Right ventricle myocardium inferior (tissue), 1 donor: ENCODE measurements at regions not wholly inside any gene's neighbourhood (a gene's known extent, or its start where the extent isn't known, plus 50 kb on each side); places are given as distances from the start of the nearest gene placed in this dataset.

Source experiments
- ATAC-seq: fragments of 200-7000 bp; cut with Tn5 transposase; one replicate; pipeline ENCODE4 v1.9.1; 2020; ENCODE audit warnings: mild to moderate bottlenecking, moderate library complexity
- DNase-seq: peaks from one replicate; pipeline ENCODE4 v3.0.0; 2021; ENCODE audit errors: missing footprints
- intact Hi-C: fragments of 100-400 bp; cut with DNase I; formaldehyde crosslinking; loops from one replicate; pipeline ENCODE4 v1.11.0; 2022
- donor health status: DM: no; HTN: yes; CAD: no; lungs with severe emphysema.

DNA sequence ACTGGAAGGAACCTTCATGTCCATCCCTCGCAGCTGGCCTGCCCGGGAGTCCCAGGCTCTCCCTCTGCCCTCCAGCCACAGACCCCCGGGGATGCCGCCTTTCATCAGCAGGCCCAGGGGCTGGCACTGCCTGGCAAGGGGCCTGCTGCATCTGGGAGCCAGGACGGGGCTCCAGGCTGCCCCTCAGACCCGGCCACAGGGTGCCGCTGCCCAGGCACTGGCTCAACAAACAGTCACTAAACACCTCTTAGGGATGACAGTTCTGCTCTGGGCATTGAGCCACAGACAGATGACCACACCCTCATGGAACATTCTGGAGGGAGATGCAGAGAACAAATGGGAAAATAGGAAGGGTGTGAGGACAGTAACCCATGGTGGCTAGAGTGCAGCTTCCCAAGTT lies 109.3 kb downstream of the HMX1 start:
- intact Hi-C loops = no loop called here
- DNase-seq (peak; percentile 15), ATAC-seq (no peak)

DNA sequence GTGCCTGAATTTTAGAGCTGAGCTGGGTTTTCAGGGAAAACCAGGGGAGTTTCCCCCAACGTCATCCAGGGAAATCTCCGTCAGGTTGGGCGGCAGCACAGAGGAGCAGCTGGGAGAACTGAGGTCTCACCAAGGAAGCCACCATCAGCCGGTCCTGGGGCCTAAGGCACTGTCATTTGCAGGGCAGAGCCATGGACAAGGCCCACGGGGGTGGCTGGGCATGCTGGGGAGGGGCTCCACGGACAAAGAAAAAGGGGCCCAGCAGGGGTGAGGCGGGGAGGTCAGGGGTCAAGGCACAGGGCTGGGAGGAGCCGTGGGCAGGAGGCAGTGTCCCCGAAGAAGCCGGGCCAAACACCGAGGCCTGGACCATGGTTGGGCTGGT lies 109.8 kb downstream of the HMX1 start:
- DNase-seq (peak; percentile 30), ATAC-seq (no peak)
- intact Hi-C loops = no loop called here

DNA sequence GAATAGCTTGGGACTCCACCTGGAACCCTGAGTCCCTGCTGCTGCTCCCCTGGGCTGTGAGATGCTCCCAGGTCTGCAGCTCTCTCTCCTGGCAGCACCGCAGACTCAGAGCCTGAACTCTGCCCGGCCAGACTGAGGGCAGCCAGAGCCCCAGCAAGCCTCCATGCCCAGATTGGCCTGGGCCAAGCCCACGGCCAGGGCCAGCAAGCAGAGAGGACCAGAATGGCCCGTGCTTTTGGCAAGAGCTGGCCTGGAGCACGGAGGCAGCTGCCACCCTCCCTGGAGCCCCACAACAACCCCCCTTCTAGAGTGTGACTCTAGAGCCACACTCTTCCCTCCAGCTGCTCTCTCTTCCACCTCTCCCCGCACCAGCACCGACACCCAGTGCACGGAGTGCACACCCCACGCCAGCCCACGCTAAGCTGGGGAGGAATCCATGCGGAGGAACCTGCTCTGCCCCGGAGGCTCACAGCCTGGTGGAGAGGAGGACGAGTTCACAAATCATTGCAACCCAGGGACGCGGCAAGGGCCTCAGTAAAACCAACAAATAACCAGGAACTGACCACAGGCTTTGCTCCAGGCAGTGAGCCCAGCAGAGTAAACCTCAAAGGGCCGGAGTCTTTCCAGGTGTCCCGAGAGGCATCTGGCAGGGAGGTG lies 110.3 kb downstream of the HMX1 start:
- DNase-seq = peak; percentile 34
- intact Hi-C loops = no loop called here
- ATAC-seq = no peak

DNA sequence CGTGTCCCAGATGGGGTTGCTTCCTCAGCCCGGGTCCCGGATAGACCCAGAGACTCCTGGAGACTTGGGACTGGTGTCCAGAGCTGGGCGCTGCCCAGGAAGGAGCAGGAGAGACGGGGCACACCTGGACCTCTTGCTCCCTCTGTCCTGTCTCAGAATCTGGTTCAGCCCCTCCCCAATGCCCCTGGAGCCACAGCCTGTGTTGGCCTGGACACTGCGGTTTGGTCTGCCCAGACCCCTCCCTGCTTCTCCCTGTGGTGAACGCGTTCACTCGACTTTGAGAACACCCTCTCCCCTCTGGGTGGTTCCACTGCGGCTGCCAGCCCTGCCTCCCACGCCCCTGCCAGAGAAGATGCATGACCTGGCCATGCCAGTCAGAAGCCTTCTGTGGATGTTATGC lies 111.1 kb downstream of the HMX1 start:
- no peak for ATAC-seq
- intact Hi-C loops = no loop called here
- peak; percentile 49 for DNase-seq

DNA sequence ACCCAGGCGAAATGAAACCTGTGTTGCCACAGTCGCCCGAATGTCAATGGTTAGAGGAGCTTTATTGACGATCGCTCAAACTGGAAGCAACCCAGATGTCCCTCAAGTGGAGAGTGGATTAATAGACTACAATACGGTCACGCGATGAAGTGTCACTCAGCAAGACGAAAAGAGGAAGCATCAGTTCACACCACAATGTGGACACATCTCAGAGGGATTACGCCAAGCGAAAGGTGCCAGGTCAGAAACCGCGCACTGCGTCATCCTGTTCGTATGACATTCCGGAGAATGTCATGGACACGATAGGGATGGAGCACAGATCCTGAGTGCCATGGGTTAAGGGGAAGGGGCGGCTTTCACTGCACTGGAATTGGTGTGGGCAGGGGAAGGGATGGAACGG lies 111.7 kb downstream of the HMX1 start:
- intact Hi-C loops = no loop called here
- DNase-seq (peak; percentile 8), ATAC-seq (no peak)

DNA sequence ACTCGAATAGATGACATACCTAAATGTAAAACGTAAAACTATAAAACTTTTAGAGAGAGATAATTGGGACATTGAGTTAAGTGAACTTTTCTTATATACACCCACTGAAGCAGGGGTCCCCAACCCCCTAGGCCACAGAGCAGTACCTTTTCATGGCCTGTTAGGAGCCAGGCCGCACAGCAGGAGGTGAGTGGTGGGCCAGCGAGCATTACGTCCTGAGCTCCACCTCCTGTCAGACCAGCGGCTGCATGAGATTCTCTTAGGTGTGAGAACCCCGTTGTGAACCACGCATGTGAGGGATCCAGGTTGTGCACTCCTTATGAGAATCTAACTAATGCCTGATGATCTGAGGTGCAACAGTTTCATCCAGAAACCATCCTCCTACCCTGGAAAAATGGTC lies 114.8 kb downstream of the HMX1 start:
- intact Hi-C loops = no loop called here
- DNase-seq (peak; percentile 55), ATAC-seq (no peak)

DNA sequence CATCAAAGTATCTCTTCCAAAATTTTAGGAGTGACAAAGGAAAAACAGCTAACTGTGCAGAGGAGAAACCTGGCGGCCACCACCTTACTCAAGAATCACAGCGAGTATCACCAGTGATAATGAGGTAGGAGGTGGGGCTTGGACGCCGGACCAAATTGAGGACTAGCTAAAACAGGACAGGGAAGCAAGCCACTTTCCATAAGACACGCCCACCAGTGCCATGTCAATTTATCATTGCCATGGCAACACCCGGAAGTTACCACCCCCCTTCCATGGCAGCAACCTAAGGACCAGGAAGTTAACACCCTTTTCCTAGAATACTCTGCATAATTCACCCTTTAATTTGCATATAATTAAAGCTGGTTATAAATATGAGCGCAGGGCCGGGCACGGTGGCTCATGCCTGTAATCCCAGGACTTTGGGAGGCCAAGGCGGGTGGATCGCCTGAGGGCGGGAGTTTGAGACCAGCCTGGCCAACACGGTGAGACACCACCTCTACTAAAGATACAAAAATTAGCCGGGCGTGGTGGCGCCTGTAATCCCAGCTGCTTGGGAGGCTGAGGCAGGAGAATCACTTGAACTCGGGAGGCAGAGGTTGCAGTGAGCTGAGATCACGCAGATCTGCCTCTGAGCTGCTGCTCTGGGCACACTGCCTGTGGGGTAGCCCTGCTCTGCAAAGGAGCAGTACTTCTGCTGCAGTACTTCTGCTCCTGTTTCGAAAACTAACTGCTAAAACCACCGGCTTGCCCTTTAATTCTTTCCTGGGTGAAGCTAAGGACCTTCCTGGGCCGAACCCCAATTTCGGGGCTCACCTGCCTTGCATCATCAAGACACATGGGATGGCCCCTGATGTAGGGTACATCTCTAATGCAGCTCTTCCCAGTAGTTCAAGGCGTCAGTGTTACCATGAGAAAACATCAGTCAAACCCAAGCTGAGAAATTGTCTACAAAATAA lies 116.7 kb downstream of the HMX1 start:
- ATAC-seq = no peak
- DNase-seq = peak; percentile 25
- intact Hi-C loops = no loop called here

DNA sequence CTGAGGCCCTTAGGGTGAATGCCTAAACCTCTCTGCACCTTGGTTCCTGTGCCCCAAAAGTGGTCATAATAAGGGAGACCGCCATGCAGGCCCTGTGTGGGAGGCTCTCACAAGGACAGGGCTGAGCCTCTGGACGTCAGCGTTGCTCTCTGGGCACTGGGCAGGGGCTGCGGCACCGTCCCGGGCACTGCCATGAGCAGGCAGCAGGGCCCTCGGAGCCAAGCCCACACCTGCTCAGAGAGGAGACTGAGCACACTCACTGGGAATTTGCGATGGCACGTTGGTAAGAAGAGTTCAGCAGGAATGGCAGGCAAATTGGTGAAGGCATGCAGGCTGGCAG lies 123.4 kb downstream of the HMX1 start:
- no peak for ATAC-seq
- DNase-seq = no peak
- intact Hi-C loops = no loop called here

DNA sequence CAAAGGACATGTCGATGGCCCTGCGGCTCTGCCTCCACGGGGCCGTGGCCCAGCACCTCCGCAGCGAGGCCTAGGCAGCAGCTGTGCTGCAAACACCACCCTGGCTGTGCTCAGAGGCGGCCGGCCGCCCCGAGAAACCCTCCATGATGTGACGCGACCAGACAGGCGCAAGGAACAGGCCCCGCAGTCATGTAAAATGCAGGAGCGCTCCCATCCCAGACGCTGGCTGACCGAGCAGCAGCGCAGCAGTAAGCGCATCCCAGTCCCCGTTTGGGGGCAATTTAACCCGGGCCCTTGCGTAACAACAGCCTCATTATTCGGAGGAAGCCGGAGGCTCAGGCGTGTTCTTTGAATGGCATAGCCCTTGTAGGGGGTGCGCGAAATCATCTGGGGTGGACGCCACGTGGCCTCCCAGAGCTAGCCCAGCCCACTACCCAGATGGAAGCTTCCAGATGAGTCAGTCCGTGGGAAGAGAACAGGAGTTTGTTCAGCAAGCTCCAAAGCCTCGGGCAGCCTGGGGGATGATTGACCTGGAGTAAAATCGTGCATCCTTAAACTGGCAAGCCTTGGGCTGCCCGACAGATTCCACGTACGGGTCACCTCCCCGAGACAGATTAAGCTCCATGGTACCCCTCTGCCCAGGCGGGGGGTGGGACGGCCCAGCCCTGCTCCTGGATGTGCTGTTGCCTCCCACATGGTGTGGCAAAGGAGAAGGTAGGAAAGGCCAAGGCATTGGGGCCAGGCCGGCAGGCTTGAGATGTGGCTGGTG lies 124.0 kb downstream of the HMX1 start:
- peak; percentile 47 for DNase-seq
- intact Hi-C loops = no loop called here
- ATAC-seq = no peak

DNA sequence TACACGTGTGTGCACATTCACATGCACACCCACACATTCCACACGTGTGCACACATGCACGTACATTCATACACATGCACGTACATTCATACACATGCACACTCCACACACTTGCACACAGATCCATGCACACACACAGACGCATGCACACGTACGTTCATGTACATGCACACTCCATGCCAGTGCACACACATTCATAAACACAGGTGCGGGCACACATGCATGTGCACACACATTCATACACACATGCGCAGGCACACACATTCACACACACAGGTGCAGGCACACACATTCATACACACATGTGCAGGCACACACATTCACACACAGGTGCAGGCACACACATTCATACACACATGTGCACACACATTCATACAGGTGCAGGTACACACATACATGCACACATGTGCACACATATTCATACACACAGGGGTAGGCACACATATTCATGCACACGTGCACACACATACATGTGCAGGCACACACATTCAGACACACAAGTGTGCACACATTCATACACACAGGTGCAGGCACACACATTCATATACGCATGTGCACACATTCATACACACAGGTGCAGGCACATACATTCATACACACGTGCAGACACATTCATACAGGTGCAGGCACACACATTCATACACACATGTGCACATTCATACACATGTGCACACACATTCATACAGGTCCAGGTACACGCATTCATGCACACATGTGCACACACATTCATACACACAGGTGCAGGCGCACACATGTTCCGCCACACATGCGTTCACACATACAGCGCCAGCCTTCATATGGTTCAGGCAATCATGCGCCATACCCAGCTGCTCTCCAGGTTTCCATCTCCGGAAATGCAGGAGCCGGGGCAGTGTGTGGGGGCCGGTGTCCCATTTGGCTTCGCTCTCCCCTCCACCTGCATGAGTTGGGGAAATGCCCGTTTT lies 124.8 kb downstream of the HMX1 start:
- DNase-seq (peak; percentile 55), ATAC-seq (no peak)
- intact Hi-C loops = no loop called here

DNA sequence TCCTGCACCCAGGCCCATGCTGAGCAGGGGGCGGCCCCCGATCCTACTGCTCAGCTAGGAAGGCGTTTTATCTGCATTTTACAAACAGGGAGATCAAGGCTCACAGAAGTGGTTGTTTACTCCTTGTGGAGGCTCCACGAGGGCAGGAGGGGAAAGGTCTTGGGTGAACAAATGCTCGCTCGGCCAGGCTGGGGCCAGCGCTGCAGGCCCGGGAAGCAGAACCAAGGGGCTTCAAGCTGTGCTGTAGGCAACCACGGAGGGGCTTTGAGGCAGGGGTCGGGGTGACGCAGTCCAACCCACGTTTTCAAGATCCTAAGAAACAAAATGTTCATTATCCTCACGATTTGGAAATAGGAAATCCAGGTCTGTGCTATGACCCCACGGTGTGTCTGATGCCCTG lies 125.8 kb downstream of the HMX1 start:
- DNase-seq (peak; percentile 11), ATAC-seq (no peak)
- intact Hi-C loops = no loop called here

DNA sequence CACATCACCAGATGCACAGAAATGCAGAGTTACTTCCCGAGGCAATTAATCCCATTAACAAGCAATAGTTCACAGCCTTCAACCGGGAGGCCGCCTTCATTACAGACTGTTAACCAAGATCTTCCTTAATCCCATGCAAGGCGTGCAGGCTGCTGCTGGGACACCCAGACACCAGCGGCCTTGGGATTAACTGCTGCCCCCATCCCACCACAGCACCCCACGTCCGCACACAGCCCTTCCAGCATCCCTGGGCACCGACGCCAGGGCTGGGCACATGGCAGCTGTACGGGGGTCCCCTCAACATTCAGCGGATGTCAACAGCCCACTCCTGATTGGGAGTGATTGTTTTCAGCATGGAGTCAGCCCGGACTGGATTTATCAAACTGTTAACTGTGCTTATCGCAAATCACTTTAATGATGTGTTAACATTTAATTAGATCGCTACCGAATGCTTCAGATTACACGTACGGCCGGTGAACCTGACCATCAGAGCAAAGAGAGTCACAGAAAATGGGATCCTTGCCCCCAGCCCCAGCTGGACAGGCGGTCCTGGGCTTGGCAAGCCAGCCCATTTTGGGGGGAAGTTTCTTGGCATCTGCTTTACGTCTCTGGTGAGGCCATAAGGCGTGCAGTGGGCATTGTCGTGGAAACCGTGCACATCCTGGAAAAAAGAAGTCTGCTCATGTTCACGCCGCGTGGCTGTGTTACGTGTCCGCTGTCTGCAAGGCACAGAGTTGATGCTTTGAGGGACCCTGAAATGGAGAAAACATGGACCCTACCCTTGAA lies 126.4 kb downstream of the HMX1 start:
- ATAC-seq = no peak
- intact Hi-C loops = no loop called here
- DNase-seq = peak; percentile 48

DNA sequence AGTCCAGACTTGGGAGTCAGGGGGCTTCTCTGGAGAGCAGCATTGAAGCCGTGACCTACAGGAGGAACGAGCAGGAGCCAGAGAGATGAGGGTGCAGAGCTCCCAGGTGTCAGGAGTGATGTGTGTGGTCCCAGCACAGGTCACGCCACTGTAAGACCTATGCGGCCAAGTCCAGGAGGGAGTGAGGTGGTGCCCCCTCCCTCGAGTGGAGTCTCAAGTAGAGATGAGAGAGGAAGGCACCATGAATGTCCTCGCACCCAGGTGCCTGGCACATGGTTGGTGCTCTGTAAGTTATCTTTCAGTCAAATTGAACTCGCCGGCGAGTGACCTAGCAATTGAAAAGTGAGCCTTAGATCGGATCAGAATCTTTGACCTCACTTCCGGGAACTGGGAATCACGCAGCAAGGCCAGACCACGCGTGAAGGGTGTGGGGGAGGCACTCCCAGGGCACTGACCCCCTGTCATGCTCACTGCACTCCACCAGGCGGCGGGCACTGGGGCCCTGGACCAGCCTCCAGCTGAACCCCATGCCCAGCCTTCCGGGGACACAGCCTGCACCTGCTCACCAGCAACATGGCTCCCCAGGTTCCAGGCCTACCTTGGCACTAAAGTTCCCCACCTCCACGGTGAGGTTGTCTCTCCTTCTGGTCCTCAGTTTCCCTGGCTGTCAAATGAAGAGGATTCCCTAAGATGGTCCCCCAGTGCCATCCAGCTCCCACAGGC lies 127.4 kb downstream of the HMX1 start:
- ATAC-seq (no peak), DNase-seq (peak; percentile 34)
- intact Hi-C loops = no loop called here

DNA sequence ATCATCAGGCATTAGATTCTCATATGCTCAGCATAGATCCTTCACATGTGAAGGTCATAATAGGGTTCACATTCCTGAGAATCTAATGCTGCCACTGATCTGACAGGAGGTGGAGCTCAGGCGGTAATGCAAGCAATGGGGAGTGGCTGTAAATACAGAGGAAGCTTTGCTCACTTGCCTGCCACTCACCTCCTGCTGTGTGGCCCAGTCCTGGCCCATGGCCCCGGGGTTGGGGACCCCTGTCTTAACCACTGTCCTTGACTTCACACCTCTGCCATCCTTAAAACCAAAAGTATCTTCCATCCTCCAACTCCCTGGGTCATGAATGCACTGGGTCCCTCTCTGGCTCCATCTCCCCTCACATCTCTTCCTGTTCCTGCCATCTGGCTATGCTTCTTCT lies 129.1 kb downstream of the HMX1 start:
- DNase-seq (no peak), ATAC-seq (no peak)
- intact Hi-C loops = no loop called here

DNA sequence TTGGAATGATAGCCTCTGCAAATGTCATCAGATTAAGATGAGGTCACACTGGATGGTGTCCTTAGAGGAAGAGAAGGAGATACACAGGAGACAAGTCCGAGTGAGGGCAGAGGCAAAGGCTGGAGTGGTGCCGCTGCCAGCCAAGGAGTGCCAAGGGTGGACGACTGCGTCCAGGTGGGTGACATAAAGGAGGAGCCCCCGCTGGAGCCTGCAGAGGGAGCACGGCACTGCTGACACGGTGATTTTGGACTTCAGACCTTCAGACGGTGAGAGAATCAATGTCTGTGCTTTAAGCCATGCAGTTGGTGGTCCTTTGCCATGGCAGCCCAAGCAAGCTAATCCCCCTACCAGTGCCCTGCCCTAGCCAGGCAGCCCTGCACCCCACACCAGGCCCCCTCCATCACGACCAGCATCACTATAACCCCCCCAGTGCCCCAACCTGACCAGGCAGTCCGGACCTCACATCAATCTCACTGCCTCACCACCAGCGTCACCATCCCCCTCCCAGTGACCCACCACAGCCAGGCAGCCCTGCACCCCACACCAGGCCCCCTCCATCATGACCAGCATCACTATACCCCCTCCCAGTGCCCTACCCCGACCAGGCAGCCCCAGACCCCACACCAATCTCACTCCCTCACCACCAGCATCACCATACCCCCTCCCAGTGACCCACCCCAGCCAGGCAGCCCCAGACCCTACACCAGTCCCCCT lies 130.0 kb downstream of the HMX1 start:
- ATAC-seq = no peak
- intact Hi-C loops = no loop called here
- DNase-seq = no peak

DNA sequence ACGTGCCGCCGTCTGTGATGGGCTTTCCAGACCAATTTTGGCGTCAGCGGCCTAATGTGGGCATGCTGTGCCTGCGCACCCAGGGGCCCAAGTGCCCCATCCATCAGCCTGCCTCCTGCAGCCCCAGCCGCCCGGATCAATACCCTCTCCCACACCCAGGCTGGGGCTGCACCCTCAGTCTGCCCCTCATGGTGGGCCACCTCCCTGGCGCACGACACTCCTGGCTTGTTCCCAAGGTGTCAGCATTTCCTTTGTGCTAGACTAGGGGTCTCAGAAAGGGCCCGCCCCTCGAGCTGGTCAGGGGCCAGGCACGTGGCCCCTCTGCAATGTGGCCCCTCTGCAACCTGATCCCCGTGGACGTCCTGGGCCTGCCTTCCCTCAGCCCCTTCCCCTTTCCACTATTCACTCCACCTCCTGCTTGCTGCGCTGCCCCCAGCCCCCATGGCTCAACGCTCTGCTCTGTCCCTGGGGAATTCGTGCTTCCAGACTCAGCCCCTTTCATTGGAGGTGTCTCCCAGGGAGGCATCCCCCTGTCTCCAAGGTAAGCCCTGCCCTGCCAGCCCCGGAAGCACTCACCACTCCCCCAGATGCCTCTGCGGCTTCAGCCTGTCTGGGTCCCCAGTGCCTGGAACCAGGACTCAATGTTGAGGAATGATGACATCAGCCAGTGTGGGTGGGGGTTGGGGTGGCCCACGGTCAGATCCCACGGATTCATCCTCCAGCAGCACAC lies 130.8 kb downstream of the HMX1 start:
- ATAC-seq (no peak), DNase-seq (no peak)
- intact Hi-C loops = no loop called here
